Ishikawa (cell line): ENCODE measurements at regions not wholly inside any gene's neighbourhood (a gene's known extent, or its start where the extent isn't known, plus 50 kb on each side); places are given as distances from the start of the nearest gene placed in this dataset.

Experiments
- CEBPB ChIP-seq: IDR thresholded peaks from 2 replicates; pipeline ENCODE4 v1.6.1; 2012
- CREB1 ChIP-seq: IDR thresholded peaks from 2 replicates; pipeline ENCODE4 v1.6.1; 2012; ENCODE audit warnings: low read depth
- EGR1 ChIP-seq: IDR thresholded peaks from 2 replicates; pipeline ENCODE4 v1.6.1; 2012
- EP300 ChIP-seq: IDR thresholded peaks from 2 replicates; pipeline ENCODE4 v1.6.1; 2012; ENCODE audit warnings: borderline replicate concordance
- FOXM1 ChIP-seq: IDR thresholded peaks from 2 replicates; pipeline ENCODE4 v1.6.1; 2012; ENCODE audit warnings: low read depth, borderline replicate concordance
- NFIC ChIP-seq: IDR thresholded peaks from 2 replicates; pipeline ENCODE4 v1.6.1; 2012
- RAD21 ChIP-seq: IDR thresholded peaks from 2 replicates; pipeline ENCODE4 v1.6.1; 2012; ENCODE audit warnings: low read depth
- TAF1 ChIP-seq: IDR thresholded peaks from 2 replicates; pipeline ENCODE4 v1.6.1; 2012; ENCODE audit warnings: low read depth, mild to moderate bottlenecking
- TCF12 ChIP-seq: IDR thresholded peaks from 2 replicates; pipeline ENCODE4 v1.6.1; 2012; ENCODE audit warnings: low read depth
- TEAD4 ChIP-seq: IDR thresholded peaks from 2 replicates; pipeline ENCODE4 v1.6.1; 2012
- YY1 ChIP-seq: IDR thresholded peaks from 2 replicates; pipeline ENCODE4 v1.6.1; 2012; ENCODE audit warnings: low read depth
- ZBTB7A ChIP-seq: IDR thresholded peaks from 2 replicates; pipeline ENCODE4 v1.6.1; 2012; ENCODE audit warnings: low read depth
- TF ChIP-seq, protein P1 (sequence below): IDR thresholded peaks from 2 replicates; pipeline ENCODE4 v1.6.1; 2012; ENCODE audit warnings: low read depth, mild to moderate bottlenecking
- TF ChIP-seq, protein P2 (sequence below): IDR thresholded peaks from 2 replicates; pipeline ENCODE4 v1.6.1; 2012
- TF ChIP-seq, protein P3 (sequence below): IDR thresholded peaks from 2 replicates; pipeline ENCODE4 v1.6.1; 2012

DNA sequence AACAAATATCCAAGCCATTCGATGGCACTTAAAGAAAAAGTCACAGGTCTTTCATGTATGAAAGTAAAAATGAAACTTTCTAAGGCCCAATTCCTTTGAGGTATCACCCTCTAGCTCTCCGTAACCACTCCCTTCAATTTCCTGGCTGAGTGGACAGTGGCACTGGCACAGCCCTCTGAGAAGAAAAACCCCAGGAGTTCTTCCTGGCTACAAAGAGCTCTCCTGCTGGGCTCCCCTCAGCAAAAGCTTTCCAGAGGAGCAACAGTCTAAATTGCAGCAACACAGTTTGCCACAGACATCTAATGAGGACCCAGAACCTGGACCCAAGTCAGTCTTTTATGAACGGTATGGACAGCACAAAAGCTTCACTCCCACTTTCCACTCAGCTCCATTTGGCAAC lies 71.8 kb downstream of the FUNDC1 start:
- TF ChIP-seq, protein P1, sequence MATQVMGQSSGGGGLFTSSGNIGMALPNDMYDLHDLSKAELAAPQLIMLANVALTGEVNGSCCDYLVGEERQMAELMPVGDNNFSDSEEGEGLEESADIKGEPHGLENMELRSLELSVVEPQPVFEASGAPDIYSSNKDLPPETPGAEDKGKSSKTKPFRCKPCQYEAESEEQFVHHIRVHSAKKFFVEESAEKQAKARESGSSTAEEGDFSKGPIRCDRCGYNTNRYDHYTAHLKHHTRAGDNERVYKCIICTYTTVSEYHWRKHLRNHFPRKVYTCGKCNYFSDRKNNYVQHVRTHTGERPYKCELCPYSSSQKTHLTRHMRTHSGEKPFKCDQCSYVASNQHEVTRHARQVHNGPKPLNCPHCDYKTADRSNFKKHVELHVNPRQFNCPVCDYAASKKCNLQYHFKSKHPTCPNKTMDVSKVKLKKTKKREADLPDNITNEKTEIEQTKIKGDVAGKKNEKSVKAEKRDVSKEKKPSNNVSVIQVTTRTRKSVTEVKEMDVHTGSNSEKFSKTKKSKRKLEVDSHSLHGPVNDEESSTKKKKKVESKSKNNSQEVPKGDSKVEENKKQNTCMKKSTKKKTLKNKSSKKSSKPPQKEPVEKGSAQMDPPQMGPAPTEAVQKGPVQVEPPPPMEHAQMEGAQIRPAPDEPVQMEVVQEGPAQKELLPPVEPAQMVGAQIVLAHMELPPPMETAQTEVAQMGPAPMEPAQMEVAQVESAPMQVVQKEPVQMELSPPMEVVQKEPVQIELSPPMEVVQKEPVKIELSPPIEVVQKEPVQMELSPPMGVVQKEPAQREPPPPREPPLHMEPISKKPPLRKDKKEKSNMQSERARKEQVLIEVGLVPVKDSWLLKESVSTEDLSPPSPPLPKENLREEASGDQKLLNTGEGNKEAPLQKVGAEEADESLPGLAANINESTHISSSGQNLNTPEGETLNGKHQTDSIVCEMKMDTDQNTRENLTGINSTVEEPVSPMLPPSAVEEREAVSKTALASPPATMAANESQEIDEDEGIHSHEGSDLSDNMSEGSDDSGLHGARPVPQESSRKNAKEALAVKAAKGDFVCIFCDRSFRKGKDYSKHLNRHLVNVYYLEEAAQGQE = no peak
- TF ChIP-seq EP300 = no peak
- TF ChIP-seq NFIC = 0 out of 2 replicates have a peak, but pooled peaks have one; percentile 32
- TF ChIP-seq, protein P2, sequence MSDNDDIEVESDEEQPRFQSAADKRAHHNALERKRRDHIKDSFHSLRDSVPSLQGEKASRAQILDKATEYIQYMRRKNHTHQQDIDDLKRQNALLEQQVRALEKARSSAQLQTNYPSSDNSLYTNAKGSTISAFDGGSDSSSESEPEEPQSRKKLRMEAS = no peak
- TF ChIP-seq CREB1 = no peak
- no peak for TF ChIP-seq TCF12
- TF ChIP-seq FOXM1 = no peak
- no peak for TF ChIP-seq CEBPB

DNA sequence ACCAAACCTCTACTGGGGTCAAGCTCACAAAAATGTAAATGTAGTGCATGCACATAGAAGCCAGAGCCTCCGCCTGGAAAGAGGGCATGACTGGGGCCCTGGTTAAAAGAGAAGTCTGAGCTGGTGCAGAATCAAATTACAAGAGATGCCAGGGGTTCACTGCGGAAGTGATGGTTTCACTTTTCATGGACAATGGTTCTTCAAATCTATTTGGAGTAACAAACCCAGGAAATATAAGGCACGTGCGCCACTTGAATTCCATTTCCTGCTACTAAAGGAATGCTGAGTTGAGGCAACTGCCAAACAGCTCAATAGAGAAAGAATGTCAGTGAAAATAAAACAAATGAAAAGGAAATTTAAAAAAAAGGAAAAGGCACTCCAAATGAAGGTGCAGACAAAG lies 79.8 kb downstream of the FUNDC1 start:
- TF ChIP-seq CREB1 (no peak), FOXM1 (no peak), ZBTB7A (no peak), CEBPB (no peak), EGR1 (no peak), TAF1 (no peak), YY1 (no peak), EP300 (peak; percentile 31; the same call in 1 of the 2 replicates), TEAD4 (peak; percentile 31; the same call in 1 of the 2 replicates), TCF12 (no peak), RAD21 (no peak), NFIC (0 out of 2 replicates have a peak, but pooled peaks have one; percentile 17)
- TF ChIP-seq, protein P3, sequence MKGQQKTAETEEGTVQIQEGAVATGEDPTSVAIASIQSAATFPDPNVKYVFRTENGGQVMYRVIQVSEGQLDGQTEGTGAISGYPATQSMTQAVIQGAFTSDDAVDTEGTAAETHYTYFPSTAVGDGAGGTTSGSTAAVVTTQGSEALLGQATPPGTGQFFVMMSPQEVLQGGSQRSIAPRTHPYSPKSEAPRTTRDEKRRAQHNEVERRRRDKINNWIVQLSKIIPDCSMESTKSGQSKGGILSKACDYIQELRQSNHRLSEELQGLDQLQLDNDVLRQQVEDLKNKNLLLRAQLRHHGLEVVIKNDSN = peak; percentile 46; the same call in 1 of the 2 replicates
- TF ChIP-seq, protein P2 = peak; percentile 62; the same call in 1 of the 2 replicates
- TF ChIP-seq, protein P1 = no peak

DNA sequence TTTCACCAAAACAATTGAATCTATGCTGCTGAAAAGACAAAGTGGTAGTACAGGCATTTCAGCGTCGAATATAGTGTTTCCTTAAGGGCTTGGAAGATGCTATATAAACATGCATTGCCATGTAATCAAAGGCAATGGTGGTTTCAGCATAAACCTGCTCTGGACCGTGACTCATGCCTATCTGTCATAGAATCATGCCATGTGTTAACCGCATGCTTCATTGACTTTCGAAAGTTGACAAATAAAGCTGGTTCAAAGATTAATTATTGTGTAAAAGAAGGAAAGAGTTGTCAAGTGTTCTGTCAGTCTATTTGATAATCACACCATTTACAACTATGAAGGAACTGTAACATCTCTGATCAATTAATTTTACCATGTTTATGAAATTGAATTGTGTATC lies 83.2 kb downstream of the FUNDC1 start:
- TF ChIP-seq CEBPB (no peak), TCF12 (no peak), FOXM1 (no peak), EGR1 (no peak), TEAD4 (no peak), ZBTB7A (no peak), EP300 (no peak), NFIC (no peak), CREB1 (no peak), TAF1 (no peak), RAD21 (no peak), YY1 (no peak)
- TF ChIP-seq, protein P2 = no peak
- TF ChIP-seq, protein P1 = no peak
- TF ChIP-seq, protein P3 = no peak

DNA sequence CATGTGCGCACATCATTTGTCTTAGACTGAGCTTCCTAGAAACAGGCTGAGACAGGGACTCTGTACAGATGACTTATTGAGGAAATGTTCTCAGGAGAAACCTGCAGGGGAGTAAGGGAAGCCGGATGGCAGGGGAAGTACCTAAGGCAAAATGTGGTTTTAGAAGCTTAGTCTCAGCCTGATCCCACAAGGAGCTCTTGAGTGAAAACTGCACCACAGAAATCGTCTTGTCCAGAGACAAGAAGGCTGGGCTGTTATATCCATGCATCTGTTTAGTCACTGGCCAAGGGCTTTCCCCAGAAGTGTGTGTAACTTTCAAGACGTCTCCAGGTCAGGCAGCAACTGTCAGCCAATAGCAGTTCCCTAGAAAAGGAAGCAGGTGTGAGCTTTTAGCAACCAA lies 86.0 kb downstream of the FUNDC1 start:
- TF ChIP-seq YY1 (no peak), EP300 (no peak), TEAD4 (no peak), NFIC (no peak), CREB1 (no peak)
- TF ChIP-seq, protein P2 = no peak
- TF ChIP-seq, protein P1 = no peak
